ENCODE measurements at regions not wholly inside any gene's neighbourhood (a gene's known extent, or its start where the extent isn't known, plus 50 kb on each side); places are given as distances from the start of the nearest gene placed in this dataset.

GRCh38 chr1:29983321-29983720 lies 740.1 kb downstream of the MATN1 start:
- DNase-seq = no peak

- no peak for DNase-seq
Measured at GRCh38 chr1:29981586-29982239, 741.7 kb downstream of the MATN1 start.

GRCh38 chr1:29977550-29977949 lies 741.2 kb downstream of the PTPRU start:
- DNase-seq = no peak

- DNase-seq = peak; percentile 27
Measured at GRCh38 chr1:29975036-29975694, 738.8 kb downstream of the PTPRU start.

GRCh38 chr1:29974316-29974724 lies 738.0 kb downstream of the PTPRU start:
- DNase-seq = no peak

GRCh38 chr1:29973406-29973805 lies 737.1 kb downstream of the PTPRU start:
- DNase-seq = no peak

- DNase-seq = no peak
Measured at GRCh38 chr1:29972421-29973053, 736.2 kb downstream of the PTPRU start.

GRCh38 chr1:29971703-29972102 lies 735.4 kb downstream of the PTPRU start:
- DNase-seq = no peak

- DNase-seq = no peak
Measured at GRCh38 chr1:29970747-29971325, 734.5 kb downstream of the PTPRU start.

GRCh38 chr1:29969576-29969975 lies 733.3 kb downstream of the PTPRU start:
- no peak for DNase-seq

- no peak for DNase-seq
Measured at GRCh38 chr1:29967261-29967660, 730.9 kb downstream of the PTPRU start.

GRCh38 chr1:29966526-29967045 lies 730.3 kb downstream of the PTPRU start:
- DNase-seq = no peak

- DNase-seq = no peak
Measured at GRCh38 chr1:29964718-29965533, 728.6 kb downstream of the PTPRU start.

GRCh38 chr1:29963946-29964345 lies 727.6 kb downstream of the PTPRU start:
- DNase-seq = no peak

- DNase-seq = no peak
Measured at GRCh38 chr1:29962831-29963247, 726.5 kb downstream of the PTPRU start.

GRCh38 chr1:29962336-29962735 lies 726.0 kb downstream of the PTPRU start:
- DNase-seq = no peak

- DNase-seq = no peak
Measured at GRCh38 chr1:29961293-29962059, 725.2 kb downstream of the PTPRU start.

GRCh38 chr1:29960876-29961275 lies 724.6 kb downstream of the PTPRU start:
- DNase-seq = no peak

GRCh38 chr1:29960156-29960755 lies 723.9 kb downstream of the PTPRU start:
- no peak for DNase-seq

GRCh38 chr1:29959356-29959755 lies 723.0 kb downstream of the PTPRU start:
- no peak for DNase-seq

- no peak for DNase-seq
Measured at GRCh38 chr1:29958271-29958670, 721.9 kb downstream of the PTPRU start.

All from hindlimb muscle (tissue), 1 donor.